K562 (cell line): ENCODE measurements at regions not wholly inside any gene's neighbourhood (a gene's known extent, or its start where the extent isn't known, plus 50 kb on each side); places are given as distances from the start of the nearest gene placed in this dataset.

Source experiments
- CBFB ChIP-seq: sonication (generic); formaldehyde crosslinking; IDR thresholded peaks from 2 replicates; pipeline ENCODE4 v1.4.0; 2020; ENCODE audit warnings: mild to moderate bottlenecking, missing genetic modification reagents
- EZH2 ChIP-seq: IDR thresholded peaks from 2 replicates; pipeline ENCODE4 v1.6.1; 2012; ENCODE audit warnings: low read depth, mild to moderate bottlenecking, inconsistent platforms, low read length, borderline replicate concordance
- GATA2 ChIP-seq: sonication (generic); formaldehyde crosslinking; IDR thresholded peaks from 2 replicates; pipeline ENCODE4 v1.4.0; 2020; ENCODE audit warnings: mild to moderate bottlenecking, missing genetic modification reagents
- MAFG ChIP-seq: fragments of 450-650 bp; conservative IDR thresholded peaks from 2 replicates; pipeline ENCODE4 v1.6.1; 2016; ENCODE audit warnings: missing genetic modification characterization, missing compliant biosample characterization
- POLR2A ChIP-seq: fragments of 450-650 bp; conservative IDR thresholded peaks from 2 replicates; pipeline ENCODE4 v1.6.1; 2016
- POLR2AphosphoS5 ChIP-seq: IDR thresholded peaks from 2 replicates; pipeline ENCODE4 v1.6.1; 2011; ENCODE audit warnings: mild to moderate bottlenecking, low read depth, low read length, moderate library complexity; ENCODE audit not compliant: control insufficient read depth, insufficient read depth
- SIN3A ChIP-seq, 2 experiments: fragments of 150-350 bp in 1 of 2; IDR thresholded peaks; 2 replicates each; pipeline ENCODE4 v1.6.1; 2011 to 2016; ENCODE audit warnings: borderline replicate concordance in 2 of 2, low read depth in 2 of 2, low read length in 2 of 2, mild to moderate bottlenecking in 2 of 2, moderate library complexity in 2 of 2; ENCODE audit not compliant: control insufficient read depth in 1 of 2
- SIN3B ChIP-seq: fragments of 450-650 bp; IDR thresholded peaks from 2 replicates; pipeline ENCODE4 v1.6.1; 2017; ENCODE audit warnings: low read depth, mild to moderate bottlenecking, moderate library complexity
- SMAD3 ChIP-seq: fragments of 450-650 bp; formaldehyde crosslinking; conservative IDR thresholded peaks from 2 replicates; pipeline ENCODE4 v1.4.0; 2020; ENCODE audit warnings: mild to moderate bottlenecking
- TRIM28 ChIP-seq: fragments of 450-650 bp; IDR thresholded peaks from 2 replicates; pipeline ENCODE4 v1.6.1; 2017
- U2AF1 ChIP-seq: fragments of 200-400 bp; formaldehyde crosslinking; optimal IDR thresholded peaks from 2 replicates; pipeline ENCODE3; 2017; ENCODE audit warnings: mild to moderate bottlenecking, low read depth, low read length, moderate library complexity
- YY1 ChIP-seq, 3 experiments: IDR thresholded peaks; 2 replicates each; pipeline ENCODE4 v1.6.1; 2011; ENCODE audit warnings: low read length in 2 of 3, mild to moderate bottlenecking in 2 of 3, moderate library complexity in 2 of 3, borderline replicate concordance in 1 of 3, control low read depth in 1 of 3, low read depth in 1 of 3; ENCODE audit not compliant: insufficient read depth in 3 of 3, insufficient replicate concordance in 2 of 3, control insufficient read depth in 1 of 3, insufficient read length in 1 of 3; ENCODE audit errors: extremely low read depth in 1 of 3
- ZNF589 ChIP-seq: fragments of 200-800 bp; sonication (Bioruptor generic); IDR thresholded peaks from 2 replicates; pipeline ENCODE4 v1.6.1; 2016; ENCODE audit warnings: low read depth, missing genetic modification characterization, missing compliant biosample characterization
- ZSCAN32 ChIP-seq: fragments of 450-650 bp; formaldehyde crosslinking; IDR thresholded peaks from 2 replicates; pipeline ENCODE4 v1.4.0; 2020; ENCODE audit warnings: mild to moderate bottlenecking, moderate library complexity

DNA sequence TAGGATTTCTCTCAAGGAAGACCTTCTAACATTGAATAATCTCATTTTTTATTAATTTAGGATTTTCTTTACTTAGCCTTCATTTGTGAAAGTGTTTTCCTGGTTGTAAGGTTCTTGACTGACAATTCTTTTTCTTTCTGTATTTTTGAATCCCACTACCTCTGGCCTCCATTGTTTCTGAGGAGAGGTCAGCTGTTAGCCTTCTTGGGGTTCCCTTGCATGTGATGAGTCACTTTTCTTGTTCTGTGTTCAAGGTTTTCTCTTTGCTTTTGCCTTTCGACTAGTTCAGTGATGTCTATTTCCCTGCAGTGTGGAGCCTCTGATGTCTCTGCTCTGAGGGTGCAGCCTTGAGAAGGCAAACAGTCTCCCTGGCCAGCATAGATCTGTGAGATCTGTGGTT is 304.1 kb upstream of the ZNF32 start:
- TF ChIP-seq POLR2AphosphoS5 = no peak
- TF ChIP-seq U2AF1 = no peak
- no peak for TF ChIP-seq TRIM28
- no peak for TF ChIP-seq MAFG
- TF ChIP-seq ZNF589 = no peak
- no peak for TF ChIP-seq POLR2A
- no peak for TF ChIP-seq ZSCAN32 (CRISPR knock-in tag)
- TF ChIP-seq CBFB (CRISPR knock-in tag) = no peak
- TF ChIP-seq SIN3B = no peak
- TF ChIP-seq GATA2 (CRISPR knock-in tag) = no peak
- TF ChIP-seq SMAD3 = no peak
- TF ChIP-seq EZH2 = no peak
- TF ChIP-seq YY1 (IDR thresholded peaks at IDR 0.05; ENCODE audit: borderline replicate concordance in 1 of 3, control insufficient read depth in 1 of 3, extremely low read depth in 1 of 3, insufficient read depth in 3 of 3, insufficient read length in 1 of 3, insufficient replicate concordance in 2 of 3, low read depth in 1 of 3, low read length in 2 of 3) = no peak
- no peak for TF ChIP-seq SIN3A (IDR thresholded peaks at IDR 0.05; ENCODE audit: borderline replicate concordance in 2 of 2, control insufficient read depth in 1 of 2, low read depth in 2 of 2, low read length in 2 of 2)
